ENCODE measurements at regions not wholly inside any gene's neighbourhood (a gene's known extent, or its start where the extent isn't known, plus 50 kb on each side); places are given as distances from the start of the nearest gene placed in this dataset.

DNA sequence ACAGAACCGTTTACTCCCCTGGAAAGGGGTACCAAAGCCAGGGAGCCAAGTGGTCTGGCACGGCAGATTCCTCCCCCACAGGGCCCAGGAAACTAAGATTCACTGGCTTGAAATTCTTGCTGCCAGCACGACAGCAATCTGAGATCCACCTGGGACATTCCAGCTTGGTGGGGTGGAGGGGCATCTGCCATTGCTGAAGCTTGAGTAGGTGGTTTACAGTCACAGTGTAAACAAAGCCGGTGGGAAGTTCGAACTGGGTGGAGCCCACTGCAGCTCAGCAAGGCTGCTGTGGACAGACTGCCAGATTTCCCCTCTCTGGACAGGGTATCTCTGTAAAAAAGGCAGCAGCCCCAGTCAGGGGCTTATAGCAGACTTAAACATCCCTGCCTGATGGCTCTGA lies 901.7 kb upstream of the LRRTM1 start:
- no peaks in the 10 kb centered on the region for H3K4me1 Mint-ChIP-seq (ENCODE audit: low read depth)
- CTCF ChIA-PET = no interaction called here
- intact Hi-C loops (cut with micrococcal nuclease) = no loop called here

DNA sequence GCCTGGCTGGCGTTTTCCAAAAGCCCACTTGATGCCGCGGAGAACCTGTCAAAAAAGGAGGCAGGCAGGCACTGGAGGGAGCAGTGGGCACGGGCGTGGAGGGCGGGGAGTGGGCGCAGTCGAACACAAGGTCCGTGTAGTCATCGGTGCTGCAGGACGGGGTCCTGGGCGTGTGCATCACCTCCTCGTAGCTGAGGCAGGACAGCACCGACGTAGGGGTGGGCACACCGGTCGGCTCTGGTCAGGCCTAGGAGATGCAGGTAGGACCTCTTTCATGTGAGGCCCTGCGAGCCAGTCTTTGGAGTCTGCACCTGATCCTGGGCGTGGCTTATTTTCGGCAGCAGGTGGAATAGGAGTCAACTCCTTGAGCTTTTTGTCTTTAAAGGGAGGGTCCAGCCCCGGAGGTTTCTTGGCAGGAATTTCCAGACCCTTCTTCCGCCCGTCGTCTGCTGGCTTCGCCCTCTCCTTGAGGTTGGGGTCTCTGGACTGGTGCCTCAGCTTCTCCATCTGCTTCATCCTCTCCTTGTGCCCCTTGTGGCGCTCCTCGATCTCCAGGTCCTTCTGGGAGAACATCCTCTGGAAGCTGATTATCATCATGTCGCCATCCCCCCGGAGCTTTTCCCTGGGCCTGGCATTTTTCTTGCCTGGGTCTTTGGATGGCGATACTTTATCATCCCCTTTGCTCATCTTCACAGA lies 892.5 kb upstream of the LRRTM1 start:
- Mint-ChIP-seq H3K4me1 (ENCODE audit: low read depth) (no peaks in the 10 kb centered on the region), H3K27ac (no peak overlapping the region), H3K27me3 (no peaks in the 10 kb centered on the region), H3K36me3 (peaks cover 4% of the 10 kb centered on the region), H3K4me3 (no peak overlapping the region), H3K9me3 (peaks cover 17% of the 10 kb centered on the region)
- intact Hi-C loops (cut with micrococcal nuclease) = no loop called here
- POLR2A ChIA-PET = no interaction called here
- CTCF ChIA-PET = no interaction called here
- DNase-seq = no peak

More for the DNA sequence above, 901.7 kb upstream of the LRRTM1 start:
- Mint-ChIP-seq H3K4me3 (no peak overlapping the region), H3K9me3 (peaks cover 37% of the 10 kb centered on the region), H3K27ac (no peak overlapping the region), H3K36me3 (no peaks in the 10 kb centered on the region), H3K27me3 (no peaks in the 10 kb centered on the region)
- POLR2A ChIA-PET = no interaction called here
- no peak for DNase-seq

DNA sequence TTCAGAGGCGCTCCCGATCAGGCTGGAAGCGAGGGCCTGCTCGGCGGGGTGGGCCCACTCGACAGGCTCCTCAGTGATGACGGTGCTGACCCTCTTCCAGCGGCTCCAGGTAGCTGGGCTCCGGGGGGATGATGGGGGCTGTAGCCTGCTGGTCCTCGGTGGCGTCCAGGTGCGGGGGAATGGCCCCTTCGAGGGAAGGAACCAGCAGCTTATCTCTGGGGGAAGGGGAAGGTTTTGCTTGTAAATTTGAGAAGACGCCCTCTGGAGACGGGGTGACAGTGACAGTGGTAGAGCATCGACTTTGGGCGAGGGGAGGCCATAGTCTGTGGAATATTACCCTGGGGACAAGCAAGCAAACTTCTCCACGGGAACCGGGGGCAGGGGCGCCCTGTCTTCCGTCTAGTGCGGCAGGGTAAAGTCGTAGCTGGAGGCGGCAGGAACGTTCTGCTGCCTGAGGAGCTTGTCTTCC lies 891.9 kb upstream of the LRRTM1 start:
- Mint-ChIP-seq H3K27me3 (no peaks in the 10 kb centered on the region), H3K4me1 (ENCODE audit: low read depth) (no peaks in the 10 kb centered on the region), H3K4me3 (no peak overlapping the region), H3K27ac (no peak overlapping the region), H3K9me3 (peaks cover 17% of the 10 kb centered on the region), H3K36me3 (peaks cover 4% of the 10 kb centered on the region)
- CTCF ChIA-PET = no interaction called here
- POLR2A ChIA-PET = no interaction called here
- DNase-seq = no peak
- intact Hi-C loops (cut with micrococcal nuclease) = no loop called here

DNA sequence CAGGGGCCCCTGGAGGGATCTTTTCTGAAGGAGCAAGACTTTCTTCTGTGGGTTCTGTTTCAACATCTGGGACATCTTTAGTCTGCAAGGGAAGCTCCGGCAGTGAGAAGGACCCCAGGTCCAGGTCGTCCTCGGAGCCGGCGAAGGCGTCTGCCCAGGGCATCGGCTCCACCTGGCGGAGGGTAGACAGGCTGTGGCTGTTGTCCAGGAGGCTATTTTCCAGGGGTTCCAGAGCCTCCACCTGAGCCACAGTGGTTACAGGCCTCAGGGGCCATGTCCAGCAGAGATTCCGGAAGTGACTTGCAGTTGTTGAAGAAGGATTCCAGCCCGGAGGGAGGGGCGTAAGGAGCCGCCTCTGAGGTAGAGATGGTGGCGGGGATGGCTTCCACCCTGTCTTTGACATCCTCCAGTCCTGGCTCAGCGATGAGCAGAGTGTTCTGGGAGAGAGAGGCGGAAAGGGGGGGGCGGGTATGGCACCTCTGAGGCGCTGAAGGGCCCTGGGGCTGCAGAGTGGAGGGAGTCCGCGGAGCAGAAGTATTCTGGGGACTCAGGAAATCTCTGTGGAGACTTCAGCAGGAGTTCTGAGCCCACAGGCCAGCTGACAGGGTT lies 891.3 kb upstream of the LRRTM1 start:
- ChIA-PET CTCF (no interaction called here), POLR2A (no interaction called here)
- H3K36me3 Mint-ChIP-seq = peaks cover 4% of the 10 kb centered on the region
- H3K9me3 Mint-ChIP-seq = peaks cover 19% of the 10 kb centered on the region
- H3K4me3 Mint-ChIP-seq = no peak overlapping the region
- DNase-seq = no peak
- H3K27me3 Mint-ChIP-seq = no peaks in the 10 kb centered on the region
- H3K4me1 Mint-ChIP-seq (ENCODE audit: low read depth) = no peaks in the 10 kb centered on the region
- intact Hi-C loops (cut with micrococcal nuclease) = no loop called here
- H3K27ac Mint-ChIP-seq = no peak overlapping the region

DNA sequence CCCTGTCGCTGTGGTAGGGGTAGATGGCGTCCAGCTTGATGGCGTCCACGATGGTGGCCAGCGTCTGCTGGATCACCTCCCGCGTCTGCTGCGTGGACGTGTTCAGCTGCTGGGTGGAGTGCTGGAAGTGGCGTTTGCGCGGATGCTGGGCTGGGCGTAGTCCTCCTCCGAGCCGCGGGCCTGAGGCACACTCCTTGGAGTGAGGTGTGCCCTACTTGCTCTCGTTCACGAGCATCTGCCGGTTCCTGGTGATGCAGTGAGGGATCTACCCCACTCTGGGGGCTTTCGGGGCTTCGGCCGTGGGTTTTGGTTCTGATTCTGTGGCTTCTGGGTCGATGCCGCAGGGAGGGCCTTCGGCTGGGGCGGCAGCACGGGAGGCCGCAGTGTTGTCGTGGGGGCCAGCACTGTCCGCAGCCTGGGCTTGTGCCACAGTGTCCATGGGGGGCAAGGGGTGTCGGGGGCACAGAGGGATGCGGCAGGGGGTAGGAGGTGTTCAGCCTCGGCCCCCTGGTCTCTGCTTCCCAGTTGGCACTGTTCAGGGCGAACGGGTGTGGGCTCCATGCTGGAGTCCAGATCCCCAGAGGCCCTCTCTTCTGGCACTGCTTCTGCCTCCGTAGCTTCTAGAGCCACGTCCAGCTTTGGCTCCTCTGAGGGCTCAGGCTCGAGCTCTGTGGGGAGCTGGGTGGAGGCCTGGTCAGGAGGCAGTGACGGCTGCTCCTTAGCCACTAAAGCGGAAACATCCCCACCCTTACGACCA lies 890.6 kb upstream of the LRRTM1 start:
- Mint-ChIP-seq H3K4me3 (no peak overlapping the region), H3K9me3 (peaks cover 19% of the 10 kb centered on the region), H3K36me3 (peaks cover 4% of the 10 kb centered on the region), H3K27ac (no peak overlapping the region), H3K4me1 (ENCODE audit: low read depth) (no peaks in the 10 kb centered on the region), H3K27me3 (no peaks in the 10 kb centered on the region)
- intact Hi-C loops (cut with micrococcal nuclease) = no loop called here
- no peak for DNase-seq
- ChIA-PET CTCF (no interaction called here), POLR2A (no interaction called here)

DNA sequence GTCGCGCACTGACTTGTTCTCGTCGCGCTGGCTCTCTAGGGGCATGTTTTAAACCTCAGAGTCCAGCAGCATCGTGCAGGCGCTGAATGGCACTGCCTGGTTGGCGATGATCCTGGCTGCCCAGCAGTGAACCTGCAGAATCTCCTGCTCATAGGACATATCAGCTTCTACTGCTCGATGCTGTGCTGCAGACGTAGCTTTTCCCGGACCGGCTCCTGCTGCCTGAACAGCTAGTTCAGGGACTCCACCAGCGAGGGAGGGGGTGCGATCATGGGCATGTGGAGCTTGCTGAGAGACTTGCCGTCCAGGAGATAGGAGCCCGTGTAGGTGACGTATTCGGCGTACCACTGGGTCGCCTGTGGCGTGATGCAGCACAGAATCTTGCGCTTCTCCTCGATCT lies 890.0 kb upstream of the LRRTM1 start:
- no peak overlapping the region for H3K4me3 Mint-ChIP-seq

DNA sequence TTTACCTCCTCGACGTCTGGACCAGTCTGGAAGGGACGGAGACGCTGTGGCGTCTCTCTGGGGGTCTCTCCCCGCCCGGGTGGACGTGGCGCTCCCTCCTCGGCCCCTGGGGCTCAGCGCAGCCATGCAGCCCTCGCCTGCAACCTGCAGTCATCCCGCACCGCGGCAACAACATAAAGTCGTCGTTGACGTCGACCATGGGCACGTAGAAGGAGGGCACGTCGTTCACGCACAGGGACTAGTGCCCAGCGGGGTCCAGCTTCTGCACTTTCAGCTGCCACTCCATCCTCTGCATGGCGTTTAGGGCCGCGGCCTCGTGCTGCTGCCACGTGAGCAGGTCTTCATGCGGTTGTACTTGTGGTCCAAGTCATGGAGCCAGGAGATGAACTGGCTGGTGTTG lies 889.6 kb upstream of the LRRTM1 start:
- ChIA-PET POLR2A (no interaction called here), CTCF (no interaction called here)
- H3K4me3 Mint-ChIP-seq = no peak overlapping the region
- peaks cover 4% of the 10 kb centered on the region for H3K36me3 Mint-ChIP-seq
- no peak overlapping the region for H3K27ac Mint-ChIP-seq
- H3K9me3 Mint-ChIP-seq = peaks cover 19% of the 10 kb centered on the region
- no peak for DNase-seq
- intact Hi-C loops (cut with micrococcal nuclease) = no loop called here
- H3K27me3 Mint-ChIP-seq = no peaks in the 10 kb centered on the region
- no peaks in the 10 kb centered on the region for H3K4me1 Mint-ChIP-seq (ENCODE audit: low read depth)

More for the DNA sequence above, 890.0 kb upstream of the LRRTM1 start:
- H3K27me3 Mint-ChIP-seq = no peaks in the 10 kb centered on the region
- no peak for DNase-seq
- ChIA-PET POLR2A (no interaction called here), CTCF (no interaction called here)
- H3K4me1 Mint-ChIP-seq (ENCODE audit: low read depth) = no peaks in the 10 kb centered on the region
- H3K9me3 Mint-ChIP-seq = peaks cover 19% of the 10 kb centered on the region
- intact Hi-C loops (cut with micrococcal nuclease) = no loop called here
- H3K27ac Mint-ChIP-seq = no peak overlapping the region
- H3K36me3 Mint-ChIP-seq = peaks cover 4% of the 10 kb centered on the region

DNA sequence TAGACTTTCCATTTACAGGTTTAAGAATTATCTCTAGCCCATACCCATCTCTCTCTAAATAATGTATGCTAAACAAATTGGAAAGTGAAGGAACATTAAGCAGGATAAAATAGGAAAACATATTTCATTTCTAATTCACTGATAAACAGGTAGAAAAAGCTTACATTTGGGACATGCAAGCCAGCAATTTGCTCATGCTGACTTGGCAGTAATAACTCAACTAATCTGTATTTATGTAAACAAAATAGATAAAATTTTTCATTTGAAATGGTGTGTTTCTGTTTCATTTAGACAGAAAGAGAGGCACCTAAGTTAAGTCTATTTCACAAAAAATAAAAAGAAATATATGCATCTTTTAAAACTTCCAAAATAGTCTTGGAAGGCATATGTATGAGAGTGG lies 877.3 kb upstream of the LRRTM1 start:
- Mint-ChIP-seq H3K27ac (no peak overlapping the region), H3K27me3 (no peaks in the 10 kb centered on the region), H3K4me3 (no peak overlapping the region), H3K36me3 (no peaks in the 10 kb centered on the region), H3K9me3 (peaks cover 9% of the 10 kb centered on the region), H3K4me1 (ENCODE audit: low read depth) (no peaks in the 10 kb centered on the region)
- POLR2A ChIA-PET = no interaction called here
- DNase-seq = no peak
- CTCF ChIA-PET = no interaction called here
- intact Hi-C loops (cut with micrococcal nuclease) = no loop called here

DNA sequence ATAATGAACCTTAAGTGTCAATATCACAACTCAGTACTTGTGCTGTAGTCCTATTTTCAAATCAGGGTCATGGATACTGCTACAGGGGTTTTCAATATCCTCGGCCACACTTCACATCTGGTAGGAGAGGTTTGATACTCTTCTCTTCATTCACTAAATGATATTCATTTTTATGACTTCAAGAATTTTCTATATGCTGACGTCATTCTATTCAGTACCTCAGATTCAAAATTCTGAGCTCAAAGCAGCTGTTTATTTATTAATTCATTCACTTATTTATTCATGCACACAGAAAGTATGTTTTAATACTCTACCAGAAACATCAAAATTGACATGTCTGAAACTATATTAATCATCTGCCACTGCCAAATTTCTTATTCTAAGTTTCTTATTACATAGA lies 866.9 kb upstream of the LRRTM1 start:
- no peak overlapping the region for H3K27ac Mint-ChIP-seq
- CTCF ChIA-PET = no interaction called here
- H3K9me3 Mint-ChIP-seq = peaks cover 12% of the 10 kb centered on the region
- no peak for DNase-seq
- no peaks in the 10 kb centered on the region for H3K4me1 Mint-ChIP-seq (ENCODE audit: low read depth)
- no peak overlapping the region for H3K4me3 Mint-ChIP-seq
- H3K27me3 Mint-ChIP-seq = no peaks in the 10 kb centered on the region
- POLR2A ChIA-PET = no interaction called here
- intact Hi-C loops (cut with micrococcal nuclease) = no loop called here
- H3K36me3 Mint-ChIP-seq = no peaks in the 10 kb centered on the region

DNA sequence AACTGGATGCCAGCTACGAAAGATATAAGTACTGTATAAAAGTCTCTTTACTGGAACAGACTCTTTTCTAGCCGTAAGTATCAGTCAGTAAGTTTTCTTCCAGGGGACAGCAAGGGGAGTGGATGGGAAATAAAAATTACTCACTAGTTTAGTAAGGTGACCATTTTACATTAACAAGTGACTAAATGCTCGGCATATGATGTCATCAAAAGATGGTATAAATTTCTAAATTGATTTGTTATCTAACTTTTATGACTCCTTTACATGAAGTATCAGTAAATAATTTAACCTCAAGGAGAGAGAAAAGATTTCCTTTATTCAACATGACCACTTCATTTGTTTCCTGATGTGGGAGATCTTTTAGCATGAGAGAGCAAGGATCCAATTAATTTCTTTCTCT lies 859.0 kb upstream of the LRRTM1 start:
- Mint-ChIP-seq H3K27ac (no peak overlapping the region), H3K4me1 (ENCODE audit: low read depth) (no peaks in the 10 kb centered on the region), H3K27me3 (no peaks in the 10 kb centered on the region), H3K4me3 (no peak overlapping the region), H3K9me3 (peaks cover 23% of the 10 kb centered on the region), H3K36me3 (no peaks in the 10 kb centered on the region)
- intact Hi-C loops (cut with micrococcal nuclease) = loop anchor here (5.0 kb wide), 1 partner anchor 839 kb away; no protein-coding TSS in a partner anchor
- CTCF ChIA-PET = no interaction called here
- POLR2A ChIA-PET = no interaction called here
- DNase-seq = no peak

DNA sequence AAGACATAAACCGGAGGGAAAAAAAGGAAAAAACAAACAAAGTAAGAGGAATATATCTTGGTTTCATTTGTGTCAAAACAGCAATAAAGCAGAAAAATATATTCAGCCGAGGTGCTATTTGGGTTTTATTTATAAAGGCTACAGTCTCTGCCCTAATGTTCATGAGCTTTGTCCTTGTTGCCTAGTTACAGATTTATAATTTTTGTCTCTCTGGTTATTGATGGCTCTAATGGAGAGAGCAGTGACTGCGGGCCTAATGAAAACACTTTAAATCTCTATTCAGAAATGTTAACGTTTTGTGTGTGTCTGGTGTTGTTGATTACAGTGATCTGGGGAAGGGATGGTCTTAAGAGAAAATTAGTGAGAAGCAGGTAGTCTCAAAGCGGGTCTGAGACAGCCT lies 854.0 kb upstream of the LRRTM1 start:
- no peaks in the 10 kb centered on the region for H3K4me1 Mint-ChIP-seq (ENCODE audit: low read depth)
- H3K4me3 Mint-ChIP-seq = no peak overlapping the region
- peaks cover 21% of the 10 kb centered on the region for H3K9me3 Mint-ChIP-seq
- H3K27ac Mint-ChIP-seq = no peak overlapping the region
- CTCF ChIA-PET = no interaction called here
- POLR2A ChIA-PET = no interaction called here
- intact Hi-C loops (cut with micrococcal nuclease) = no loop called here
- H3K27me3 Mint-ChIP-seq = no peaks in the 10 kb centered on the region
- no peak for DNase-seq
- H3K36me3 Mint-ChIP-seq = no peaks in the 10 kb centered on the region

DNA sequence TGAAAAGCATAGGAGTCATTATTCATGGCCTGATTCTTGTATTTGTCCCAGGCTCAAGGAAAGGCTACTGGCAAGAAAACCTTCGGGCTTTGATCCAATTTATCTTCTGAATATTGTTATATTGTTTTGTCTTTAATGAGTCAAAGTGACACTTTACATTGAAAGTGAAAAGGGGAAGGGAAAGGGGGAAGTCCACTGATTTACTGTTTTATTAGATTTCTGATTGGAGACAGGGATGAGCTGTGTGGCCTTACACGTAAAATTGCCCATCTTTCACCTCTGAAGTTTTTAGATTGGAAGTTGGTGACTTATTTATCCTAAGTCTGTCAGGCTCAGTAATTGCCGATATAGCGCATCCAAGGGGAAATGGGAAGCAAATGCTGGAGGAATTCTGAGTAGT lies 843.8 kb upstream of the LRRTM1 start:
- intact Hi-C loops (cut with micrococcal nuclease) = no loop called here
- Mint-ChIP-seq H3K4me1 (ENCODE audit: low read depth) (no peaks in the 10 kb centered on the region), H3K36me3 (no peaks in the 10 kb centered on the region), H3K9me3 (peaks cover 35% of the 10 kb centered on the region), H3K4me3 (no peak overlapping the region), H3K27me3 (no peaks in the 10 kb centered on the region), H3K27ac (no peak overlapping the region)
- CTCF ChIA-PET = no interaction called here
- POLR2A ChIA-PET = no interaction called here
- DNase-seq = no peak

DNA sequence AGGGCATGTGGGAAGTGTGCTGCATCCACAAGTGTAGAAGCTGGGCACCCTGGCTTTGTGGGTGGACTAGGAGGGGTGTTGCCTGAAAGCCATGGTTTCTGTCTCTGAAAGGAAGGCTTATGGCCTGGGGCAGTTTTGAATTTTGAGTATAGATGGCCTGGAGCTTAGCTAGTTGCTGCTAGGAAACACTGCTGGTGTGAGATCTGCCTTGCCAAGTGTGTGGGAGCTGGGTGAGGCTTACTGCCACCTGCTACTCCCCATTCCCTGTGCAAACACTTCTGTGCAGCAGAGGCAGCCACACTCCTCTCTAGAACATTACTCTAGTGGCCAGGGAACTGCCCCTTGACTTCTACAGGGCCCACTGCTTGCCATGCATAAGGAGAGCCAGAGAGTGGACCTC lies 831.7 kb upstream of the LRRTM1 start:
- intact Hi-C loops (cut with micrococcal nuclease) = no loop called here
- Mint-ChIP-seq H3K27me3 (no peaks in the 10 kb centered on the region), H3K36me3 (no peaks in the 10 kb centered on the region), H3K9me3 (peaks cover 32% of the 10 kb centered on the region), H3K27ac (no peak overlapping the region), H3K4me3 (no peak overlapping the region), H3K4me1 (ENCODE audit: low read depth) (no peaks in the 10 kb centered on the region)
- CTCF ChIA-PET = no interaction called here
- POLR2A ChIA-PET = no interaction called here
- no peak for DNase-seq

Measured in activated CD4-positive, alpha-beta memory T cell treated with anti-CD3 and anti-CD28 coated beads for 36 hours (primary cell).